GM12873 (cell line): ENCODE measurements at regions not wholly inside any gene's neighbourhood (a gene's known extent, or its start where the extent isn't known, plus 50 kb on each side); places are given as distances from the start of the nearest gene placed in this dataset.

Experiments
- CTCF ChIP-seq: IDR thresholded peaks from 2 replicates; pipeline ENCODE4 v1.5.1; 2012; ENCODE audit warnings: low read depth, mild to moderate bottlenecking, moderate library complexity, low read length, control low read depth; ENCODE audit not compliant: insufficient read depth; ENCODE audit errors: missing control alignments

GRCh38 chr17:70988622-70989021 lies 819.3 kb downstream of the KCNJ2 start:
- TF ChIP-seq CTCF, result no peak

GRCh38 chr17:70989280-70989679 lies 819.9 kb downstream of the KCNJ2 start:
- TF ChIP-seq CTCF, result no peak

- TF ChIP-seq CTCF, result no peak
Measured at GRCh38 chr17:70994194-70994593, 824.9 kb downstream of the KCNJ2 start.

GRCh38 chr17:70995997-70996396 lies 826.7 kb downstream of the KCNJ2 start:
- no peak for TF ChIP-seq CTCF

- no peak for TF ChIP-seq CTCF
Measured at GRCh38 chr17:71003736-71004135, 834.4 kb downstream of the KCNJ2 start.

- TF ChIP-seq CTCF, result no peak
Measured at GRCh38 chr17:71004413-71004812, 835.1 kb downstream of the KCNJ2 start.

GRCh38 chr17:71011391-71011790 lies 842.1 kb downstream of the KCNJ2 start:
- TF ChIP-seq CTCF, result no peak

GRCh38 chr17:71019699-71020098 lies 850.4 kb downstream of the KCNJ2 start:
- TF ChIP-seq CTCF, result no peak
